GM12892 (cell line): ENCODE measurements at regions not wholly inside any gene's neighbourhood (a gene's known extent, or its start where the extent isn't known, plus 50 kb on each side); places are given as distances from the start of the nearest gene placed in this dataset.

Experiments
- DNase-seq: peaks from one replicate; pipeline ENCODE4 v3.0.0; 2011; ENCODE audit not compliant: insufficient read length
- FAIRE-seq: peaks from 2 replicates; lab custom pipeline; 2011; peaks lifted over from hg19 to GRCh38; lab: Jason Lieb, UNC
- POLR2A ChIP-seq: IDR thresholded peaks from 2 replicates; pipeline ENCODE4 v1.6.1; 2011; ENCODE audit warnings: low read depth, low read length, control low read depth
- POLR2AphosphoS5 ChIP-seq: IDR thresholded peaks from 2 replicates; pipeline ENCODE4 v1.6.1; 2011; ENCODE audit warnings: low read depth, low read length, control low read depth
- TAF1 ChIP-seq: IDR thresholded peaks from 2 replicates; pipeline ENCODE4 v1.6.1; 2011; ENCODE audit warnings: low read depth, mild to moderate bottlenecking, control low read depth, low read length, borderline replicate concordance

DNA sequence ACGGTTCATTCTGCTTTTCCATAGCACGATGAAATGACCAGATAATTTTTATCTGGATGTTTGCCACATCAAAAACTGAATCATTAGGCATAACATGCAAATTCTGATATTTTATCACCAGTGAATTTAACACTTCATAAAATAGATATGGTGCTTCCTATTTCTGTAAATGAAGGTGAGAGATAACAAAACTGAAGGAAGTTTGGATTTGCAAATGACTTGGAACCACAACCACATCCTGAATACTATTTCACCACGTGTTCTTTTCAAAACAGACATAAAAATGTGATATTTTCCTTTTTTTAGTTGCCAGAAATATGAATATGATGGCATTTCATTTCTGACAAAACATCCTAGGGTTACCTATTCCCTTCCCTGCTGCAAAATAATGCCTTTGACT is 146.1 kb downstream of the EDN1 start:
- no peak for DNase-seq
- peak; percentile 38 for FAIRE-seq
- TF ChIP-seq TAF1, result no peak
- TF ChIP-seq POLR2A, result no peak
- no peak for TF ChIP-seq POLR2AphosphoS5

- no peak for TF ChIP-seq POLR2AphosphoS5
- TF ChIP-seq POLR2A, result no peak
- TF ChIP-seq TAF1, result no peak
Measured at GRCh38 chr6:12436683-12437082, 146.5 kb downstream of the EDN1 start.

GRCh38 chr6:12439296-12439695 is 149.1 kb downstream of the EDN1 start:
- TF ChIP-seq POLR2A (no peak), POLR2AphosphoS5 (no peak), TAF1 (no peak)
- no peak for DNase-seq
- FAIRE-seq, result no peak

More at GRCh38 chr6:12436683-12437082, 146.5 kb downstream of the EDN1 start:
- DNase-seq (no peak), FAIRE-seq (no peak)

DNA sequence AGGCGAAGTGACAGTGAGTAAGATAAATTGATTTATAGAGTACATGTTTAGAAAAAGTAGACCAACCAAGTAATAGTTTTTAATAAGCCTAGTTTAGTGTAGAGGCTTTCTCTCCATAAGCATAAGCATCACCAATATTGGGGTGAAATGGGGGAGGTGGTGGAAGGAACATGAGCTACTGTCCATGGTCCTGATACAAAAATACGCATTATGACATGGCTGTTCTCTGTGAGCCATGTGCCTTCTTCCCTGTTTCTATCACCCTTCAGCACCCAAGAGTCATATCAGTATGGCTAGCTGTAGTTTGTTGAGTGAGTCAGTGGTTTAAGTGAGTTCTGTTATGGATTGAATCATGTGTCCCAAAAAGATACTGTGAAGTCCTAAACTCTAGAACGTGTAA is 150.8 kb downstream of the EDN1 start:
- TF ChIP-seq TAF1, result no peak
- no peak for TF ChIP-seq POLR2A
- no peak for TF ChIP-seq POLR2AphosphoS5
- DNase-seq (no peak), FAIRE-seq (peak; percentile 44)

DNA sequence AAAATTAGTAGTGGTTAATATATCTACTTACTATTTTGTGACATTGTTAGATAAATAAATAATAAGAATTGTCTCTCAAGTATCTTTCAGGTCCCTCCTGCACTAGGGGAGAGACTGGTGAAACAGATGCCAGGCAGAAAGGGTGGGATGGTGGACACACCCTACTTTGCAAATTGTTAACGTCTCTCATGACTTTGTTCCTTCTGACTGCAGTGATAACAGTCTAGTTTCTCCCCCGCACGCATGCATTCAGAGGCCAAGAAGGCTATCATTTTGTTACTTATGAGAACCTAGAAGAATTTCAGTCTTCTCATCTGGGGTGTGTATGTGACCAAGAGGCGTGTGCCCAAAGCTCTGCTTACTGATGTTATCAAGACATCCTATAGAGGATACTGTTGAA is 152.3 kb downstream of the EDN1 start:
- TF ChIP-seq POLR2A (no peak), TAF1 (no peak), POLR2AphosphoS5 (no peak)
- no peak for DNase-seq
- FAIRE-seq, result no peak

- FAIRE-seq, result no peak
- TF ChIP-seq POLR2A (no peak), TAF1 (no peak), POLR2AphosphoS5 (no peak)
Measured at GRCh38 chr6:12446394-12446793, 156.2 kb downstream of the EDN1 start.

GRCh38 chr6:12449447-12449846 is 159.3 kb downstream of the EDN1 start:
- TF ChIP-seq POLR2AphosphoS5, result no peak
- TF ChIP-seq POLR2A, result no peak
- TF ChIP-seq TAF1, result no peak
- FAIRE-seq, result no peak
- DNase-seq, result no peak

More at GRCh38 chr6:12446394-12446793, 156.2 kb downstream of the EDN1 start:
- no peak for DNase-seq

GRCh38 chr6:12450467-12450866 is 160.3 kb downstream of the EDN1 start:
- DNase-seq (no peak), FAIRE-seq (no peak)
- TF ChIP-seq POLR2A (no peak), TAF1 (no peak), POLR2AphosphoS5 (no peak)

DNA sequence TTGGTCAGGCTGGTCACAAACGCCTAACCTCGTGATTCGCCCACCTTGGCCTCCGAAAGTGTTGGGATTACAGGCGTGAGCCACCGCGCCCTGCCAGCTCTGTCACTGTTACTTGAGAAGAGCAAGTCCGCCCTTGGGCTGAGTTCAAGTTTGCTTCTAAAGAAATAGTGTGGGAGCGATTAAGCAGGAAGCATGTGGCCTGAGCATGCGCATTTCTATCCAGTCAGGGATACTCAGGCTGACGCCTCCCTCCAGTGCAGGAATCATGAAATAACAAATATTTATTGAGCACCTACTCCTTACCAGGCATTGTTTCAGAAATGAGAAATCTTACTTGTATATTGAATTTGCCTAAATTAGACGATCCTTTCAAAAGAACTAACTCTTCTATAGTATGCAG is 166.2 kb downstream of the EDN1 start:
- DNase-seq, result no peak
- no peak for FAIRE-seq

GRCh38 chr6:12457094-12457493 is 166.9 kb downstream of the EDN1 start:
- FAIRE-seq, result no peak

More for the DNA sequence above, 166.2 kb downstream of the EDN1 start:
- no peak for TF ChIP-seq POLR2A
- no peak for TF ChIP-seq TAF1
- no peak for TF ChIP-seq POLR2AphosphoS5

DNA sequence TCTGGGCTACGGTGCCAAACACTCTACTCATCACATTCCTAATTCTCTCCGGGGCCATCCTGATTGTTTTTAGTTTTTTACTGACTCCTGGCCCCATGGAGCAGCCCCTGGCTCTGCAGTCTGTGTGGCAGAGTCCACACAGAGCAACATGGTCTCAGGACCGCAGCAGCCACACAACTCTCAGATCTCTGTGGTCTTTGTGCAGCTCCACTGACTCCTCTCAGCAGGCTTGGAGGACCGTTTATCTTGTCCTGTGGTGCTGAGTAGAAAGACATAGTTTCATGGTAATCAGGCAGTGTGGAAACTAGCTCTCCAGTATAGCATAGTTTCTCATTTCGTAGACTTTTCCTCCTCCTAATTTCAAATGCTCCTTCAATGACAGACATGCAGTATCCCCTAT is 168.4 kb downstream of the EDN1 start:
- no peak for DNase-seq
- no peak for TF ChIP-seq POLR2AphosphoS5
- TF ChIP-seq TAF1, result no peak
- no peak for TF ChIP-seq POLR2A
- no peak for FAIRE-seq

More at GRCh38 chr6:12457094-12457493, 166.9 kb downstream of the EDN1 start:
- no peak for DNase-seq
- no peak for TF ChIP-seq POLR2A
- TF ChIP-seq POLR2AphosphoS5, result no peak
- TF ChIP-seq TAF1, result no peak

DNA sequence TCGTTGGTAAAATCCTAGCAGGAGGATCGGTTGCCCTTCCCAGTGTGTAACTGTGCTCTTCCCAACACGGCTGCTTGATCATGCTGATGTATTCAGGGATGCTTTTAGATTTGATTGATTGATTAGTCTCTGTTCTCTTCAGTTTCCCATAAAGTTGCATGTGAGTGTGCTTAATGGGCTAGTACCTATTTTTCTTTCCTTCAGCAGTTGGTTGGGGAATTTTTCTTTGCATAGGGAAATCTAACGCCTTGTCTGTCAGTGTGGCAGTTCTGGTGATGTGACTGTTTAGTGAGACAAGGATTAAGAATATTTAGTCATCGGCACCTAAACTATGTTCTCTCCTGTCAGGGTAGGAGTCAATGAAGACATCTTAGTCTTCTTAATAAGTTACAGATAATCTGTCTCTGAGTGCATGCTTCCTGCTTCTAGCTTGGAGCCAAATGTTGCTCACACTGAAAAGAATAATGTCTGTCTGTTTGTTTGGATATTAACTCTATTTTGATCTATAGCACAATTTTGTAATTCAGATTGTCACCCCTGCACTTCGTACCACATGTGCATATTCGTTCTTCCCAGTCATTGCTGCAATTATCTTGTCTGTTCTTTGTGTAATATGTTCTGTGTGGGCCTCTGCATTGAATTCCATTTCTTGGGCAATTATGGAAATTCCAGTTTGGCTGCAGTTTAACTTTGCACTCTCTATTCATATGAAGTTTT is 169.9 kb downstream of the EDN1 start:
- no peak for FAIRE-seq
- TF ChIP-seq POLR2A (no peak), TAF1 (no peak), POLR2AphosphoS5 (no peak)
- no peak for DNase-seq
